Testis (tissue), 2 donors: ENCODE measurements at regions not wholly inside any gene's neighbourhood (a gene's known extent, or its start where the extent isn't known, plus 50 kb on each side); places are given as distances from the start of the nearest gene placed in this dataset.

Source experiments
- POLR2A ChIP-seq: fragments of 450-650 bp; IDR thresholded peaks from one replicate; pipeline ENCODE4 v1.6.1; 2017; ENCODE audit warnings: antibody characterized with exemption, mild to moderate bottlenecking, moderate library complexity
- TF ChIP-seq, protein P1 (sequence below), 3 experiments: fragments of 450-650 bp in 2 of 3; fragments of 200-600 bp in 1 of 3; sonication (generic) in 1 of 3; IDR thresholded peaks; one replicate each; pipeline ENCODE4 v1.5.1; 2016 to 2019; ENCODE audit warnings: antibody characterized with exemption in 3 of 3, mild to moderate bottlenecking in 2 of 3, moderate library complexity in 1 of 3

DNA sequence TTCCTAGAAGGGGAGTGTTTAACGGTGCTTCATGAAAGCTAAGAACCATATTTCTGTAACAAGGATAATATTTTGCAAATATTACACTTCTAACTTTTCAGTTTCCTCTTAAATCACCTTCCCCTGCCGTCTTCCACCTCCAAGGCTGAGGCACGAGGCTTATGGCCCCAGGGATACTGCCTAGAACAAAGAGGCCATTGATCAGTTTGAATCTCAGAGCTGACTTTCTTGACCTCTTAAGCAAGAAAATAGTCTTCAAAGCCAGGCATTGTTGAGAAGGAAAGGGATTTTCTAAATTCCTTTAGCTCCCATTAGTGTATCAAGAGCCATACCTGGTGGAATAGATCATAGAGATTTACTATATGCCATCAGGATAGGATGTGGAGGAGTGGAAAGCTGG is 566.2 kb downstream of the BNC2 start:
- TF ChIP-seq, protein P1, sequence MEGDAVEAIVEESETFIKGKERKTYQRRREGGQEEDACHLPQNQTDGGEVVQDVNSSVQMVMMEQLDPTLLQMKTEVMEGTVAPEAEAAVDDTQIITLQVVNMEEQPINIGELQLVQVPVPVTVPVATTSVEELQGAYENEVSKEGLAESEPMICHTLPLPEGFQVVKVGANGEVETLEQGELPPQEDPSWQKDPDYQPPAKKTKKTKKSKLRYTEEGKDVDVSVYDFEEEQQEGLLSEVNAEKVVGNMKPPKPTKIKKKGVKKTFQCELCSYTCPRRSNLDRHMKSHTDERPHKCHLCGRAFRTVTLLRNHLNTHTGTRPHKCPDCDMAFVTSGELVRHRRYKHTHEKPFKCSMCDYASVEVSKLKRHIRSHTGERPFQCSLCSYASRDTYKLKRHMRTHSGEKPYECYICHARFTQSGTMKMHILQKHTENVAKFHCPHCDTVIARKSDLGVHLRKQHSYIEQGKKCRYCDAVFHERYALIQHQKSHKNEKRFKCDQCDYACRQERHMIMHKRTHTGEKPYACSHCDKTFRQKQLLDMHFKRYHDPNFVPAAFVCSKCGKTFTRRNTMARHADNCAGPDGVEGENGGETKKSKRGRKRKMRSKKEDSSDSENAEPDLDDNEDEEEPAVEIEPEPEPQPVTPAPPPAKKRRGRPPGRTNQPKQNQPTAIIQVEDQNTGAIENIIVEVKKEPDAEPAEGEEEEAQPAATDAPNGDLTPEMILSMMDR (IDR thresholded peaks at IDR 0.05) = no peak
- TF ChIP-seq POLR2A = no peak
